ENCODE measurements at regions not wholly inside any gene's neighbourhood (a gene's known extent, or its start where the extent isn't known, plus 50 kb on each side); places are given as distances from the start of the nearest gene placed in this dataset.

GRCh38 chr12:91746976-91747375 lies 398.7 kb downstream of the BTG1 start:
- H3K27me3 ChIP-seq (ENCODE audit: insufficient read depth, poor library complexity, severe bottlenecking): no peaks in the 10 kb centered on the region
- no peak for DNase-seq (ENCODE audit: low read depth in 1 of 2, low spot score in 1 of 2)
- no peak overlapping the region for H3K27ac ChIP-seq (replicated peaks)
- no peak overlapping the region for H3K4me3 ChIP-seq (replicated peaks; ENCODE audit: insufficient read depth, low read length)
- TF ChIP-seq SPI1 (IDR thresholded peaks at IDR 0.05; ENCODE audit: borderline replicate concordance, low read depth): no peak
- TF ChIP-seq REST (IDR thresholded peaks at IDR 0.05; ENCODE audit: insufficient replicate concordance, low read depth): no peak
- TF ChIP-seq GABPA (IDR thresholded peaks at IDR 0.05; ENCODE audit: low read depth): no peak
- TF ChIP-seq, protein P1, sequence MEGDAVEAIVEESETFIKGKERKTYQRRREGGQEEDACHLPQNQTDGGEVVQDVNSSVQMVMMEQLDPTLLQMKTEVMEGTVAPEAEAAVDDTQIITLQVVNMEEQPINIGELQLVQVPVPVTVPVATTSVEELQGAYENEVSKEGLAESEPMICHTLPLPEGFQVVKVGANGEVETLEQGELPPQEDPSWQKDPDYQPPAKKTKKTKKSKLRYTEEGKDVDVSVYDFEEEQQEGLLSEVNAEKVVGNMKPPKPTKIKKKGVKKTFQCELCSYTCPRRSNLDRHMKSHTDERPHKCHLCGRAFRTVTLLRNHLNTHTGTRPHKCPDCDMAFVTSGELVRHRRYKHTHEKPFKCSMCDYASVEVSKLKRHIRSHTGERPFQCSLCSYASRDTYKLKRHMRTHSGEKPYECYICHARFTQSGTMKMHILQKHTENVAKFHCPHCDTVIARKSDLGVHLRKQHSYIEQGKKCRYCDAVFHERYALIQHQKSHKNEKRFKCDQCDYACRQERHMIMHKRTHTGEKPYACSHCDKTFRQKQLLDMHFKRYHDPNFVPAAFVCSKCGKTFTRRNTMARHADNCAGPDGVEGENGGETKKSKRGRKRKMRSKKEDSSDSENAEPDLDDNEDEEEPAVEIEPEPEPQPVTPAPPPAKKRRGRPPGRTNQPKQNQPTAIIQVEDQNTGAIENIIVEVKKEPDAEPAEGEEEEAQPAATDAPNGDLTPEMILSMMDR (IDR thresholded peaks at IDR 0.05; ENCODE audit: insufficient read depth, low read length): no peak
- no peak for TF ChIP-seq POLR2AphosphoS5 (IDR thresholded peaks at IDR 0.05; ENCODE audit: low read depth)

DNA sequence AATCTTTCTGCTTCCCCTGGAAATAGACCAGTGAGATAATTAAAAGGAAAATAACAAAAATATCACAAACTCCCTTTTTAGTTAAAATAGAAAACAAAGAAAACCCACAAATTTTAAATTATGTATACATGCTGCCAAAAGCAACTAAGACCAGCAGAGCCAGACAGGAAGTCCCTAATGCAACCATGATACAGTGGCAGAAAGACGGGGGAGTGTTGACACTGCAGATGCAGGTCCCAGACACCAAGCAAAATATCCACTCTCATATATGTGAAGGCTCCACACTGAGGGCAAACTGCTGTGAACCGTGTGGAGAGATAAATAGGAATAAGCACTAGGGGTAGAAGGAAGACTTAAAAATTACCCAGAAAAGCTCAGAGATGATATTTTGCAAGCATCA lies 401.0 kb downstream of the BTG1 start:
- TF ChIP-seq SPI1 (IDR thresholded peaks at IDR 0.05; ENCODE audit: borderline replicate concordance, low read depth) (peak; percentile 37; the same call in 1 of the 2 replicates), GABPA (IDR thresholded peaks at IDR 0.05; ENCODE audit: low read depth) (no peak)
- H3K27ac ChIP-seq (replicated peaks): no peak overlapping the region
- peaks cover 2% of the 10 kb centered on the region for H3K27me3 ChIP-seq (ENCODE audit: insufficient read depth, poor library complexity, severe bottlenecking)
- H3K4me3 ChIP-seq (replicated peaks; ENCODE audit: insufficient read depth, low read length): no peak overlapping the region
- DNase-seq (ENCODE audit: low read depth in 1 of 2, low spot score in 1 of 2): no peak

- DNase-seq (ENCODE audit: low read depth in 1 of 2, low spot score in 1 of 2): no peak
- H3K27ac ChIP-seq (replicated peaks): no peak overlapping the region
- no peak overlapping the region for H3K4me3 ChIP-seq (replicated peaks; ENCODE audit: insufficient read depth, low read length)
- H3K27me3 ChIP-seq (ENCODE audit: insufficient read depth, poor library complexity, severe bottlenecking): peaks cover 3% of the 10 kb centered on the region
- TF ChIP-seq, protein P1 (IDR thresholded peaks at IDR 0.05; ENCODE audit: insufficient read depth, low read length): no peak
- TF ChIP-seq SPI1 (IDR thresholded peaks at IDR 0.05; ENCODE audit: borderline replicate concordance, low read depth): no peak
- TF ChIP-seq GABPA (IDR thresholded peaks at IDR 0.05; ENCODE audit: low read depth): no peak
- TF ChIP-seq POLR2AphosphoS5 (IDR thresholded peaks at IDR 0.05; ENCODE audit: low read depth): no peak
- no peak for TF ChIP-seq REST (IDR thresholded peaks at IDR 0.05; ENCODE audit: insufficient replicate concordance, low read depth)
These were observed 401.8 kb downstream of the BTG1 start for GRCh38 chr12:91743704-91744321.

DNA sequence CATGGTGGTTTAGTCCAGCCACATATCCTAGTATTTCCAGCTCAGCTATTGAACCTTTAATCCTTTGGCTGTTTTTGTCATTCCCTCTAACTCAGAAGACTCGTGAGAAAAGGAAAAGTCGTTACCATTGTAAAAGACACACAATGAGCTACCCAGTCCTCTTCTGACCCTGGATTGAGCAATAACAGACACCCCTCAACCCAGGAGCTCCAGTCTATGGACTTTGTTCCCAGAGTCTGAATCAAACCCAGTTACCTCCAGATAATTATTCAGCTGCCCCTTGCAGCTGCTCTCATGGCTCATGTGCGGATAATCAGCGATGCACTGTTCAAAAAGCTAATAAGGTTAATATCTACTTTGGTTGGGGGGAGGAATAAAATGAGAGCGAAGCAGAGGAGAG lies 402.4 kb downstream of the BTG1 start:
- no peak overlapping the region for H3K4me3 ChIP-seq (replicated peaks; ENCODE audit: insufficient read depth, low read length)
- H3K27me3 ChIP-seq (ENCODE audit: insufficient read depth, poor library complexity, severe bottlenecking): peaks cover 3% of the 10 kb centered on the region
- H3K27ac ChIP-seq (replicated peaks): no peak overlapping the region
- no peak for TF ChIP-seq POLR2AphosphoS5 (IDR thresholded peaks at IDR 0.05; ENCODE audit: low read depth)
- no peak for TF ChIP-seq SPI1 (IDR thresholded peaks at IDR 0.05; ENCODE audit: borderline replicate concordance, low read depth)
- no peak for DNase-seq (ENCODE audit: low read depth in 1 of 2, low spot score in 1 of 2)

GRCh38 chr12:91741932-91742331 lies 403.7 kb downstream of the BTG1 start:
- DNase-seq (ENCODE audit: low read depth in 1 of 2, low spot score in 1 of 2): no peak
- Histone ChIP-seq H3K27me3 (ENCODE audit: insufficient read depth, poor library complexity, severe bottlenecking) (peaks cover 3% of the 10 kb centered on the region), H3K4me3 (replicated peaks; ENCODE audit: insufficient read depth, low read length) (no peak overlapping the region), H3K27ac (replicated peaks) (no peak overlapping the region)
- TF ChIP-seq POLR2AphosphoS5 (IDR thresholded peaks at IDR 0.05; ENCODE audit: low read depth): no peak
- no peak for TF ChIP-seq REST (IDR thresholded peaks at IDR 0.05; ENCODE audit: insufficient replicate concordance, low read depth)
- TF ChIP-seq SPI1 (IDR thresholded peaks at IDR 0.05; ENCODE audit: borderline replicate concordance, low read depth): no peak
- TF ChIP-seq, protein P1 (IDR thresholded peaks at IDR 0.05; ENCODE audit: insufficient read depth, low read length): no peak
- no peak for TF ChIP-seq GABPA (IDR thresholded peaks at IDR 0.05; ENCODE audit: low read depth)
